ENCODE measurements at regions not wholly inside any gene's neighbourhood (a gene's known extent, or its start where the extent isn't known, plus 50 kb on each side); places are given as distances from the start of the nearest gene placed in this dataset.

- Histone ChIP-seq H3K27ac (no peak overlapping the region), H3K4me3 (no peak overlapping the region), H3K9me3 (no peaks in the 10 kb centered on the region), H3K36me3 (no peaks in the 10 kb centered on the region), H3K27me3 (no peaks in the 10 kb centered on the region), H3K4me1 (peaks cover 0 to 4% (median 1%) of the 10 kb centered on the region in 4 donors)
- no peak for DNase-seq
- intact Hi-C loops (cut with DNase I; ENCODE audit: low total_unique reads) (no loop called here), in situ Hi-C loops (cut with MboI; ENCODE audit: low pct_ligation_motif_present in 1 of 4, low pct_unique_long_range_greater_than_20kb in 1 of 4, low sequenced_read_pairs in 3 of 4) (no loop called here)
- no peak for TF ChIP-seq CTCF (IDR thresholded peaks at IDR 0.05)
- TF ChIP-seq POLR2A (IDR thresholded peaks at IDR 0.05) = no peak
- WGBS, 2 donors (ENCODE audit: low coverage in 1 of 2) = 75% methylated on average over 5 of the region's 6 CpGs; no CpG with 5 or more reads in 1 of the 2 donors
Observed at GRCh38 chr3:72628065-72628464, 220.2 kb downstream of the SHQ1 start.

- Histone ChIP-seq H3K27ac (no peak overlapping the region), H3K27me3 (no peaks in the 10 kb centered on the region), H3K4me3 (no peak overlapping the region), H3K36me3 (no peaks in the 10 kb centered on the region), H3K9me3 (no peaks in the 10 kb centered on the region), H3K4me1 (peaks cover 0 to 4% (median 1%) of the 10 kb centered on the region in 4 donors)
- intact Hi-C loops (cut with DNase I; ENCODE audit: low total_unique reads) = no loop called here
- 78 to 93% methylated on average over 4 of the region's 4 CpGs for WGBS, 2 donors (ENCODE audit: low coverage in 1 of 2)
- no peak for DNase-seq
- no peak for TF ChIP-seq EP300 (IDR thresholded peaks at IDR 0.05; ENCODE audit: low read depth)
- TF ChIP-seq CTCF (IDR thresholded peaks at IDR 0.05) = no peak
- no peak for TF ChIP-seq POLR2AphosphoS5 (IDR thresholded peaks at IDR 0.05)
- no peak for TF ChIP-seq POLR2A (IDR thresholded peaks at IDR 0.05)
- in situ Hi-C loops (cut with MboI; ENCODE audit: low pct_ligation_motif_present in 1 of 4, low pct_unique_long_range_greater_than_20kb in 1 of 4, low sequenced_read_pairs in 3 of 4) = no loop called here
Observed at GRCh38 chr3:72627271-72627670, 221.0 kb downstream of the SHQ1 start.

GRCh38 chr3:72625602-72626337 lies 222.5 kb downstream of the SHQ1 start:
- in situ Hi-C loops (cut with MboI; ENCODE audit: low pct_ligation_motif_present in 1 of 4, low pct_unique_long_range_greater_than_20kb in 1 of 4, low sequenced_read_pairs in 3 of 4) (no loop called here), intact Hi-C loops (cut with DNase I; ENCODE audit: low total_unique reads) (no loop called here)
- TF ChIP-seq POLR2AphosphoS5 (IDR thresholded peaks at IDR 0.05) (no peak), CTCF (IDR thresholded peaks at IDR 0.05) (no peak), POLR2A (IDR thresholded peaks at IDR 0.05) (no peak), EP300 (IDR thresholded peaks at IDR 0.05; ENCODE audit: low read depth) (no peak)
- peaks cover 0 to 4% (median 1%) of the 10 kb centered on the region in 4 donors for H3K4me1 ChIP-seq
- no peaks in the 10 kb centered on the region for H3K27me3 ChIP-seq
- H3K27ac ChIP-seq = no peak overlapping the region
- WGBS, 2 donors (ENCODE audit: low coverage in 1 of 2) = 83 to 89% methylated on average over 7 to 14 of the region's 14 CpGs
- no peak overlapping the region for H3K4me3 ChIP-seq
- no peaks in the 10 kb centered on the region for H3K9me3 ChIP-seq
- no peak for DNase-seq
- H3K36me3 ChIP-seq = no peaks in the 10 kb centered on the region

GRCh38 chr3:72624656-72625055 lies 223.6 kb downstream of the SHQ1 start:
- intact Hi-C loops (cut with DNase I; ENCODE audit: low total_unique reads) = no loop called here
- no peaks in the 10 kb centered on the region for H3K36me3 ChIP-seq
- peaks cover 0 to 4% (median 1%) of the 10 kb centered on the region in 4 donors for H3K4me1 ChIP-seq
- no peaks in the 10 kb centered on the region for H3K9me3 ChIP-seq
- H3K27ac ChIP-seq = no peak overlapping the region
- 63 to 80% methylated on average over 2 of the region's 2 CpGs for WGBS, 2 donors (ENCODE audit: low coverage in 1 of 2)
- in situ Hi-C loops (cut with MboI; ENCODE audit: low pct_ligation_motif_present in 1 of 4, low pct_unique_long_range_greater_than_20kb in 1 of 4, low sequenced_read_pairs in 3 of 4) = no loop called here
- H3K27me3 ChIP-seq = no peaks in the 10 kb centered on the region
- no peak overlapping the region for H3K4me3 ChIP-seq
- TF ChIP-seq POLR2A (IDR thresholded peaks at IDR 0.05) (no peak), CTCF (IDR thresholded peaks at IDR 0.05) (no peak), POLR2AphosphoS5 (IDR thresholded peaks at IDR 0.05) (no peak), EP300 (IDR thresholded peaks at IDR 0.05; ENCODE audit: low read depth) (no peak)
- DNase-seq = no peak

All from transverse colon (tissue), 4 donors.